H9 (cell line): ENCODE measurements at regions not wholly inside any gene's neighbourhood (a gene's known extent, or its start where the extent isn't known, plus 50 kb on each side); places are given as distances from the start of the nearest gene placed in this dataset.

Experiments
- DNase-seq: peaks from one replicate; pipeline ENCODE4 v3.0.0-alpha.2; 2017
- H2AFZ ChIP-seq: one replicate; pipeline ENCODE4 v1.6.1; 2013; ENCODE audit warnings: mild to moderate bottlenecking, low read length, control low read depth, moderate library complexity
- H2AK5ac ChIP-seq: 2 replicates; pipeline ENCODE4 v1.6.1; 2013; ENCODE audit warnings: low read length, control low read depth, mixed read lengths; ENCODE audit not compliant: insufficient read length
- H2BK120ac ChIP-seq: one replicate; pipeline ENCODE4 v1.6.1; 2013; ENCODE audit warnings: low read depth, mild to moderate bottlenecking, low read length, control low read depth, inconsistent platforms; ENCODE audit not compliant: poor library complexity, severe bottlenecking
- H2BK12ac ChIP-seq: 2 replicates; pipeline ENCODE4 v1.6.1; 2013; ENCODE audit warnings: low read length, control low read depth, mixed read lengths, low read depth; ENCODE audit not compliant: insufficient read length
- H2BK15ac ChIP-seq: 2 replicates; pipeline ENCODE4 v1.6.1; 2013; ENCODE audit warnings: low read depth, low read length, control low read depth
- H2BK20ac ChIP-seq: one replicate; pipeline ENCODE4 v1.6.1; 2013; ENCODE audit warnings: low read depth, mild to moderate bottlenecking, low read length, control low read depth, inconsistent platforms; ENCODE audit not compliant: poor library complexity, severe bottlenecking
- H2BK5ac ChIP-seq: 2 replicates; pipeline ENCODE4 v1.6.1; 2013; ENCODE audit warnings: low read length, control low read depth, mixed read lengths; ENCODE audit not compliant: insufficient read length
- H3K14ac ChIP-seq: 2 replicates; pipeline ENCODE4 v1.6.1; 2013; ENCODE audit warnings: low read length, control low read depth; ENCODE audit not compliant: insufficient read depth
- H3K18ac ChIP-seq: 2 replicates; pipeline ENCODE4 v1.6.1; 2013; ENCODE audit warnings: low read depth, mild to moderate bottlenecking, mixed read lengths, low read length, control low read depth; ENCODE audit not compliant: insufficient read length
- H3K23ac ChIP-seq: 2 replicates; pipeline ENCODE4 v1.6.1; 2013; ENCODE audit warnings: low read length, control low read depth, mixed read lengths, low read depth; ENCODE audit not compliant: insufficient read length
- H3K23me2 ChIP-seq: 2 replicates; pipeline ENCODE4 v1.6.1; 2013; ENCODE audit warnings: low read depth, mild to moderate bottlenecking, mixed read lengths, low read length, control low read depth; ENCODE audit not compliant: insufficient read length, poor library complexity, severe bottlenecking
- H3K27ac ChIP-seq: 2 replicates; pipeline ENCODE4 v1.5.1; 2013; ENCODE audit warnings: low read length, control low read depth, mixed read lengths, low read depth; ENCODE audit not compliant: insufficient read length
- H3K27me3 ChIP-seq: 2 replicates; pipeline ENCODE4 v1.6.1; 2013; ENCODE audit warnings: low read length, control low read depth, inconsistent platforms; ENCODE audit not compliant: insufficient read depth
- H3K4ac ChIP-seq: 2 replicates; pipeline ENCODE4 v1.6.1; 2013; ENCODE audit warnings: low read depth, mild to moderate bottlenecking, control low read depth, inconsistent platforms, low read length, moderate library complexity
- H3K4me1 ChIP-seq: 2 replicates; pipeline ENCODE4 v1.6.1; 2013; ENCODE audit warnings: low read length, control low read depth, inconsistent platforms; ENCODE audit not compliant: insufficient read depth
- H3K4me2 ChIP-seq: 2 replicates; pipeline ENCODE4 v1.6.1; 2013; ENCODE audit warnings: low read length, control low read depth, mixed read lengths; ENCODE audit not compliant: insufficient read length, insufficient read depth
- H3K56ac ChIP-seq: 2 replicates; pipeline ENCODE4 v1.6.1; 2013; ENCODE audit warnings: low read depth, mild to moderate bottlenecking, mixed read lengths, low read length, control low read depth; ENCODE audit not compliant: insufficient read length
- H3K79me1 ChIP-seq: 2 replicates; pipeline ENCODE4 v1.6.1; 2013; ENCODE audit warnings: low read depth, mild to moderate bottlenecking, moderate library complexity, low read length, control low read depth, inconsistent platforms; ENCODE audit not compliant: insufficient read depth, poor library complexity, severe bottlenecking
- H3K79me2 ChIP-seq: 2 replicates; pipeline ENCODE4 v1.6.1; 2013; ENCODE audit warnings: low read length, control low read depth, inconsistent platforms; ENCODE audit not compliant: insufficient read depth
- H3K9ac ChIP-seq: 2 replicates; pipeline ENCODE4 v1.6.1; 2013; ENCODE audit warnings: low read length, control low read depth, mixed read lengths; ENCODE audit not compliant: insufficient read length; ENCODE audit errors: extremely low read depth
- H3K9me3 ChIP-seq: one replicate; pipeline ENCODE4 v1.6.1; 2013; ENCODE audit warnings: low read depth, low read length, inconsistent platforms; ENCODE audit not compliant: control insufficient read depth
- H3T11ph ChIP-seq: one replicate; pipeline ENCODE4 v1.6.1; 2013; ENCODE audit warnings: mild to moderate bottlenecking, low read length, control low read depth, inconsistent platforms
- H4K20me1 ChIP-seq: one replicate; pipeline ENCODE4 v1.6.1; 2013; ENCODE audit not compliant: control insufficient read depth, insufficient read length, insufficient read depth
- H4K5ac ChIP-seq: 2 replicates; pipeline ENCODE4 v1.6.1; 2013; ENCODE audit warnings: low read depth, mild to moderate bottlenecking, mixed read lengths, low read length, control low read depth; ENCODE audit not compliant: insufficient read length
- H4K8ac ChIP-seq: replicated peaks from 2 replicates; pipeline ENCODE4 v1.6.1; 2013; ENCODE audit warnings: low read length, control low read depth, mixed read lengths, low read depth; ENCODE audit not compliant: insufficient read length
- H4K91ac ChIP-seq: 2 replicates; pipeline ENCODE4 v1.6.1; 2013; ENCODE audit warnings: low read depth, mild to moderate bottlenecking, moderate library complexity, mixed read lengths, low read length, control low read depth; ENCODE audit not compliant: insufficient read length
- H3K27ac Mint-ChIP-seq, 3 experiments: 2 replicates in 2 of 3; 3 replicates in 1 of 3; pipeline ENCODE4 v1.8.0; 2020 to 2021; ENCODE audit warnings: mixed read lengths in 3 of 3, mild to moderate bottlenecking in 1 of 3, moderate library complexity in 1 of 3
- H3K27me3 Mint-ChIP-seq: 2 replicates; pipeline ENCODE4 v1.8.0; 2021; ENCODE audit warnings: low read depth, mild to moderate bottlenecking, moderate library complexity, mixed read lengths
- H3K36me3 Mint-ChIP-seq, 3 experiments: 2 replicates in 2 of 3; 3 replicates in 1 of 3; pipeline ENCODE4 v1.8.0; 2020 to 2021; ENCODE audit warnings: low read depth in 3 of 3, mixed read lengths in 3 of 3; ENCODE audit not compliant: insufficient read depth in 1 of 3
- H3K4me1 Mint-ChIP-seq, 2 experiments: 2 replicates each; pipeline ENCODE4 v1.8.0; 2020; ENCODE audit warnings: mixed read lengths in 2 of 2
- H3K4me3 Mint-ChIP-seq, 2 experiments: 2 replicates in 1 of 2; 3 replicates in 1 of 2; pipeline ENCODE4 v1.8.0; 2020 to 2021; ENCODE audit warnings: mild to moderate bottlenecking in 2 of 2, mixed read lengths in 2 of 2, moderate library complexity in 1 of 2
- H3K9me3 Mint-ChIP-seq, 2 experiments: 2 replicates in 1 of 2; 3 replicates in 1 of 2; pipeline ENCODE4 v1.8.0; 2020; ENCODE audit warnings: mild to moderate bottlenecking in 2 of 2, mixed read lengths in 2 of 2, moderate library complexity in 1 of 2
- WGBS: extraction: QIAGEN DNeasy Blood & Tissue Kit; methylation state at CpG from one replicate; pipeline ENCODE4 v1.1.7; 2013; ENCODE audit warnings: missing lambda C conversion rate, low lambda C conversion rate, mixed read lengths; ENCODE audit not compliant: insufficient read length; ENCODE audit errors: extremely low coverage; 5-methylcytosine and 5-hydroxymethylcytosine counted together
- TF ChIP-seq, protein P1 (sequence below): fragments of 200-600 bp; sonication (generic); conservative IDR thresholded peaks from 3 replicates; pipeline ENCODE4 v1.8.0; 2021; ENCODE audit warnings: antibody characterized with exemption, mild to moderate bottlenecking

GRCh38 chr17:71995590-71995989 lies 125.2 kb upstream of the SOX9 start:
- no peak overlapping the region for H3T11ph ChIP-seq
- no peak overlapping the region for H2BK120ac ChIP-seq
- no peaks in the 10 kb centered on the region for H4K20me1 ChIP-seq
- H2AFZ ChIP-seq = no peak overlapping the region
- no peak overlapping the region for H2BK20ac ChIP-seq
- no peak overlapping the region for H2AK5ac ChIP-seq
- no peak overlapping the region for H4K91ac ChIP-seq
- H3K27ac ChIP-seq = no peak overlapping the region
- H3K27me3 ChIP-seq = no peaks in the 10 kb centered on the region
- H3K27me3 Mint-ChIP-seq = no peaks in the 10 kb centered on the region
- H3K79me1 ChIP-seq = no peaks in the 10 kb centered on the region
- no peak overlapping the region for H3K4ac ChIP-seq
- no peak overlapping the region for H4K5ac ChIP-seq
- no peak overlapping the region for H3K27ac Mint-ChIP-seq
- H2BK12ac ChIP-seq = no peak overlapping the region
- H3K4me1 ChIP-seq = no peaks in the 10 kb centered on the region; the same call in 1 of the 2 replicates
- H3K36me3 Mint-ChIP-seq = no peaks in the 10 kb centered on the region; a peak in 1 of 7 replicates
- H3K18ac ChIP-seq = no peak overlapping the region
- no peak overlapping the region for H3K23ac ChIP-seq
- WGBS = no CpG with 5 or more reads among the region's 2 CpGs
- peaks cover 7% of the 10 kb centered on the region in 2 experiments for H3K4me1 Mint-ChIP-seq
- no peak overlapping the region for H3K9ac ChIP-seq
- H3K56ac ChIP-seq = no peak overlapping the region
- no peak overlapping the region for H2BK5ac ChIP-seq
- H3K14ac ChIP-seq = no peak overlapping the region
- no peaks in the 10 kb centered on the region for H3K79me2 ChIP-seq
- no peak overlapping the region for H2BK15ac ChIP-seq
- DNase-seq = no peak
- H3K4me3 Mint-ChIP-seq = no peak overlapping the region
- no peak overlapping the region for H4K8ac ChIP-seq
- no peaks in the 10 kb centered on the region for H3K9me3 ChIP-seq
- TF ChIP-seq, protein P1, sequence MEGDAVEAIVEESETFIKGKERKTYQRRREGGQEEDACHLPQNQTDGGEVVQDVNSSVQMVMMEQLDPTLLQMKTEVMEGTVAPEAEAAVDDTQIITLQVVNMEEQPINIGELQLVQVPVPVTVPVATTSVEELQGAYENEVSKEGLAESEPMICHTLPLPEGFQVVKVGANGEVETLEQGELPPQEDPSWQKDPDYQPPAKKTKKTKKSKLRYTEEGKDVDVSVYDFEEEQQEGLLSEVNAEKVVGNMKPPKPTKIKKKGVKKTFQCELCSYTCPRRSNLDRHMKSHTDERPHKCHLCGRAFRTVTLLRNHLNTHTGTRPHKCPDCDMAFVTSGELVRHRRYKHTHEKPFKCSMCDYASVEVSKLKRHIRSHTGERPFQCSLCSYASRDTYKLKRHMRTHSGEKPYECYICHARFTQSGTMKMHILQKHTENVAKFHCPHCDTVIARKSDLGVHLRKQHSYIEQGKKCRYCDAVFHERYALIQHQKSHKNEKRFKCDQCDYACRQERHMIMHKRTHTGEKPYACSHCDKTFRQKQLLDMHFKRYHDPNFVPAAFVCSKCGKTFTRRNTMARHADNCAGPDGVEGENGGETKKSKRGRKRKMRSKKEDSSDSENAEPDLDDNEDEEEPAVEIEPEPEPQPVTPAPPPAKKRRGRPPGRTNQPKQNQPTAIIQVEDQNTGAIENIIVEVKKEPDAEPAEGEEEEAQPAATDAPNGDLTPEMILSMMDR = no peak
- H3K23me2 ChIP-seq = no peaks in the 10 kb centered on the region
- H3K9me3 Mint-ChIP-seq = no peaks in the 10 kb centered on the region
- H3K4me2 ChIP-seq = no peak overlapping the region
